GM21447 (cell line): ENCODE measurements at regions not wholly inside any gene's neighbourhood (a gene's known extent, or its start where the extent isn't known, plus 50 kb on each side); places are given as distances from the start of the nearest gene placed in this dataset.

Experiments
- ATAC-seq: cut with Tn5 transposase; IDR thresholded peaks from one replicate; pipeline ENCODE4 v1.9.1; 2021; ENCODE audit not compliant: unreplicated experiment

- no peak for ATAC-seq
Measured at GRCh38 chr5:129821477-129822131, 73.7 kb downstream of the MINAR2 start.

DNA sequence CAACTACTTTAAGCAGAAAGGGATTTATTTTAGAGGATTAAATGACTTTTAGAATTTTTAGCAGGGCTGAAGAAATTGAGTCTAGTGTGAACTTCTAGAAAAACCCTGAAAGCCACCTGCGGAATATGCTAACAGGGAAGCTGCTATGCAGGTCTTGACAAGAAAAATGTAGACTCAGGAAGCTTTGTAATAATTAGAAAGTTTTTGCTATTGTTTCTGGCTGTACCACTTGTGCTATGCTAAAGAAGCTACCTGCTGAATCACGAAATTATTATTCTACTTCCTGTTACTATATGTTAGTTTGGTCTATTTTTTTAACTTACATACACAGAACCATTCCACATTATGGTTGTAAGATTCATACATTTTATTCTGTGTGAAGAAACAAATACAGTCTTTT lies 74.0 kb upstream of the CHSY3 start:
- no peak for ATAC-seq

DNA sequence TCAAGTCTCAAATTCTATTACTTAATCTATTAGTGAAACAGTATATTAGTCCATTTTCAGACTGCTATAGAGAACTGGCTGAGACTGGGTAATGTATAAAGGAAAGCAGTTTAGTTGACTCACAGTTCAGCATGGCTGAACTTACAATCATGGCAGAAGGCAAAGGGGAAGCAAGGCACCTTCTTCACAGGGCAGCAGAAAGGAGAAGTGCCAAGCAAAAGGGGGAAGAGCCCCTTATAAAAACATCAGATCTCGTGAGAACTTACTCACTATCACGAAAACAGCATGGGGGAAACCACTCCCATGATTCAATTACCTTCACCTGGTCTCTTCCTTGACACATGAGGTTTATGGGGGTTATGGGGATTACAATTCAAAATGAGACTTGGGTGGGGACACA lies 67.9 kb upstream of the CHSY3 start:
- ATAC-seq, result no peak

- ATAC-seq, result no peak
Measured at GRCh38 chr5:129844764-129845163, 59.5 kb upstream of the CHSY3 start.

DNA sequence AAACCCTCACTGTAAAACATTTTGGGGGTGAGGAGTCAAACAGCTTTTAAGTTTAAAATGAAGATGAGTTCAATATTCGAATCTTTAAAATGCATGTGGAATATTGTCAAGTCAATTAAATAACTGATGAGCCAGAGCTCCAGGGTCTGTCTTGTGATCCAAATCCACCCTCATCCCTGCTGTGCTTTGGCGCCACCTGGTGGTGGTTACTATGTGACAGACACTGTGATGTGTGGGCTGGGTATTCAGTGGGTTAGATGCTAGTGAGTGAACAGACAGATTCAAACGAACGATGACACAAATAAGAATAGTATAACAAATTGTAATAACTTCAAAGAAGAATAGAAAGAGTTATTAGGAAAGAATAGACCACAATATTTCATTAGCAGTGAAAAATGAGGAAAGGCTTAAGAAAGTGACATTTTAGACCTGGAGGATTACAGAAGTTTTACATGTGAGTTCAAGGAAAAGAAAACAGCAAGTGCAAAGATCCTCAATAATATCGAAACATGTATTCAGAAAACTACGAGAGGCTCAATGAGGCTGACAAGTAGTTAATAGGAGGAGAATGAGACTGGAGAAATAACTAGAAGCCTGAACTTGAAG lies 51.4 kb upstream of the CHSY3 start:
- ATAC-seq, result peak; percentile 96

- no peak for ATAC-seq
Measured at GRCh38 chr5:129853588-129853987, 50.7 kb upstream of the CHSY3 start.
